ENCODE measurements at regions not wholly inside any gene's neighbourhood (a gene's known extent, or its start where the extent isn't known, plus 50 kb on each side); places are given as distances from the start of the nearest gene placed in this dataset.

DNA sequence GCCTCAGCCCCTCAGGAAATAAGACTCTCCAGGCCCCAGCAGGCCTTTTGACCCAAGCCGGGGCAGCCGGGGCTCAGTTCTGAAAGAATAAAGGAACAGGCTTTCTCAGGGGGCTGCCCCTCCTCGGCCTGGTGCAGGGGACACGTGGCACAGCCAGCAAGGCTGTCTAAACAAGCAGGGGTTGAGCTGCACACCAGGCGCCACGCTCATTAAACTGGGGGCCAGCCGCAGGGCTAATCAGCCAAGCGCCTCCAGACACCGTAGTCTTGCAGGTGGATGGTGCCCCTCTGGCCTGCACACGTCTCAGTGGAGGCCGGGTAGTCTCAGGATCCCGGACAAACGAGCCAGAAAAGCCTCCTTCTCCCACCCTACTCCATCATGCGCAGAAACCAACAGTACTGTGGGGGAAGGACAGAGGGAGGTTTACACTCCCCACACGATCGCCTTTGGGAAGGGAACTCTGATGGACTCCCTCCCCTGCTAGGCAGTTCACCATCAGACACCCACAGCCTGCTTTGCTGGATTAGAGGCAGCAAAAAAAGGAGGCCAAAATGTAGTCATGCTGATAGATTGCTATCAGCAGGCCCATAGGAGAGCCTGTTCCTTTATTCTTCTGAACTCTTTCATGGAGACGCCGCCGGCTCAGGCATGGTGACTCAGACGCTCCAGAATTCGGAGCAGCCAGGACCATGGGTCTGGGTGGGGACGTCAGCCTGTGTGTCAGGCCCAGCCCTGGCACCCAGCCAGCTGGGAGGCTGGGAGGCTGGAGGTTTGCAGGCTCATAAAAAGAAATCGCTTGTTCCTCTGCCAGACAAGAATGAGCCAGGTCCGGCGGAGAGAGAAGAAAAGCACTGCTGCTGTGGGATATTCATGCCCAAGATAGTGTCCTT is 342.4 kb downstream of the BCOR start:
- DNase-seq, result peak; percentile 60 to 76

DNA sequence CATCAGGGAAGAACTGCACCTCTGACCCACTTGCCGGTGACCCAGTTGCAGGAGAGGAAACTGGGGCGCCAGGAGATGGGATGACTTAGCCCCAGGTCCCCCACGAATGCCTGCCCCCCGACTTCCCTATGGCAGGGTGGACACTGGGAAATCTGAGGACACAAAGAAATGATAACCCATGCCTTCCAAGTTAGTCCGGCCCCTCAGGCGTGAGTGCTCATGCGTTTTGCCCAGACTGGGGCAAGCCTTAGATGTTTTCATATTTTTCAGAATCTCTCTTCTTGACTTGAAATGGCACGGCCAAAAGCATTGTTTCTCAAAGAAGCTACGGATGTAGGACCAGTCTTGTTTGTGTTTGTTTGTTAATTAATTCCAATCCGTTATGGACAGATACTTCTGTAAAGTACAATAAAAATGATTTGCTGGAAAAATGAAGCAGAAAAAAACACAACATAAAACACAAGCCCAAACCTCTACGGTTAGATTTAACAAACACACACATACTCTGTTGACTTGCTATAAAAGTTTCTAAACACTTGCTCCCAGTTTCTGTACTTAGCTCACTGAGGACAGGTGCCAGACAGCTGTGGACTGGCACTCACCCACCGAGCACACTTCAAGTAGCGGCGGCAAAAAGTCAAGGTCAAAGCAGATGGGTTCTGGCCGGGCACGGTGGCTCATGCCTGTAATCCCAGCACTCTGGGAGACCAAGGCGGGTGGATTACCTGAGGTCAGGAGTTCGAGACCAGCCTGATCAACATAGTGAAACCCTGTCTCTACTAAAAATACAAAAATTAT is 341.5 kb downstream of the BCOR start:
- peak in 1 of 2 experiments; percentile 4 for DNase-seq

DNA sequence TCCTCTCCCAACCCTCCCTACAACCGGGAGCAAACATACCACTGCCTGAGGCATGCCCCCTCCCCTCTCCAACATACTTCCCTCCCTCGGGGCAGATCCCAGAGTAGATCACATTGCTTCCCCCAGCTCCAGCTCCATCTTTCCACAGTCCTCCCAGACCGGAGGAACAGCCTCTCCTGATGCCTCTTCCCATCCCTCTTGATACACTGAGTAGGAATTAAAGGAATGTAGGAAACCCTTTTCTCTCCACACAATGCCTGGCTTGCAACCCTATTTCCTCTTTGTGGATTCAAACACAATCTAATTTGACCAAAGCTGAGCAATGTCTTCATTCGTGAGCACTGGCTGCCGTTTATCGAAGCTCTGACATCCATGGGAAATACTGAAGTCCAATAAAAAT is 339.8 kb downstream of the BCOR start:
- DNase-seq, result no peak

DNA sequence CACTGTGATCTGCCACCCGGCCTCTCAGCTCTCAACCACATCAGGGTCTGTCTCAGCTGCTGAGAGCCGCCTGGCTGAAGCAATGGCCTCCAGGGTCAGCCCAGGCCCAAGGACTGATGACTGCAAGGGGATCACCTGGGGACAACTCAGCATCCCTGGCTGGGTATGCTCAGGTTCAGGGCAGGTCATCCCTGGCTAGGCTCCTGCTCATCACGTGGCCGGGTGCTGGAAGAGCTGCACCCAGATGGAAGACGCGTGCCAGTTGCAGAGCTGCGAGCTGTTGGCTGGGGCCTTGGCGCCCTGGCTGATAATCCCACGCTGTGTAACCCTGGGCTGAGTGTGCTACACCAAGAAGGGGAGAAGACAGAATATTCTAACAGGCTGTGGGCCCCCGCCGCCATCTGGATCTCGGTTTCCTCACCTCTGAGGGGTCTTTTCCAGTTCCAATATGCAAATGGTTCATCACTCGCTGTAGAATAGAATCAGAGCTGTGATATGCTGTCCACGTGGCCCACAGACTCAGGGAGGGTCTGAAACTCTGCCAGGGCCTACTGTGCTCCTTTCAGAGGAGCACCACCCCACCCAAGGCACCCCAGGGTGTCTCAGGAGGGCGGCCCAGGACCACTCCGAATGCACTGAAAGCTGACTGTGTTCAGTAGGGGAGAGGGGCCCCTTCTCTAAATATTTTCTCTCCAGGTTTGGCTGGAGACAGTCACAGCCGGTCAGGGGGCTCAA is 338.8 kb downstream of the BCOR start:
- DNase-seq, result no peak

DNA sequence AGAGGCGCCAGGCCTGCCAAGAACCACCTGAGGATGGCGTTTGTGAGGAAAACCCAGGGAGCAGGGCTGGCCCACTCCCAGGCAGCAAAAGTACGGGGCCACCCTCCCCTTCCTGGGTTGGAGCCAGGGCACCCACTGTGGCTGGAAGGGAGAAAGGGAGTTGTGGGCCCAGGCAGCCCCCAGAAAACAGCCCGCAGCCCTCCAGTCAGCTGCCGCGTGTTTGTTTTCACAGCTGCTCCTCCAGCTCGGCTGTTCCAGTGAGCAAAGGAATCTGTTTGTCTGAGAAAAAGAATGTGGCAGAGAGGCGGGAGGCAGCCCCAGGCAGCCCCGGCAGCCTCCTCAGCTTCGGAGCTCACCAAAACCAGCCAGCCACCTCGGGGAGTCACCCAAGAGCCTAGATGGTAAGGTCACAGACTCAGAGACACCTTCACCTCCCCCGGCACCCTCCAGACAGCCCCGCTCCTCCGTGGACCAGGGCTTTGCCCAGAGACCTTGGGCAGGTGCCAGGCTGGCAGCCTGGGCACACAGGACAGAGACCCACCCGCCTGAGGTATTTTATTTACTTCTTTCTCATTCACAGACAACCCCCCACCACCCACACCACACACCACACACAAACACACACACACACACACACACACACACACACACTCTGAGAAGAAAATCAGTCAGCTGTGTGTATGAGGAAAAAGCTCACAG is 338.1 kb downstream of the BCOR start:
- peak in 1 of 2 experiments; percentile 5 for DNase-seq

- DNase-seq, result no peak
Measured at GRCh38 chrX:39760930-39761329, 336.8 kb downstream of the BCOR start.

DNA sequence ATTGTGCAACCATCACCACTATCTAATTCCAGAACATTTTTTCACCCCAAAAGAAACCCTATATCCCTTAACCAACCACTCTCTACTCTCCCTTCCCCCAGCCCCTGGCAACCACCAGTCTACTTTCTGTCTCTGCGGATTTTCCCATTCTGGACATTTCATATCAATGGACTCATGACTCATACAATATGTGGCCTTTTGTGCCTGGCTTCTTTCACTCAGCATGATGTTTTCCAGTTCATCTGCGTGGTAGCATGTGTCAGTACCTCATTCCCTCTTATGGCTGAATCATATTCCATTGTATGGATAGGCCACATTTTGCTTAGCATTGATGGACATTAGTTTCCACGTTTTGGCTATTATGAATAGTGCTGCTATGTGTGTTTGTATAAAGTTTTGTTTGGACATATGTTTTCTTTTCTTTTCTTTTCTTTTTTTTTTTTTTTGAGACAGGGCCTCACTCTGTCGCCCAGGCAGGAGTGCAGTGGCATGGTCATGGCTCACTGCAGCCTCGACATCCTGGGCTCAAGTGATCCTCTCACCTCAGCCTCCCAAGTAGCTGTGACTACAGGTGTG is 335.4 kb downstream of the BCOR start:
- no peak for DNase-seq

DNA sequence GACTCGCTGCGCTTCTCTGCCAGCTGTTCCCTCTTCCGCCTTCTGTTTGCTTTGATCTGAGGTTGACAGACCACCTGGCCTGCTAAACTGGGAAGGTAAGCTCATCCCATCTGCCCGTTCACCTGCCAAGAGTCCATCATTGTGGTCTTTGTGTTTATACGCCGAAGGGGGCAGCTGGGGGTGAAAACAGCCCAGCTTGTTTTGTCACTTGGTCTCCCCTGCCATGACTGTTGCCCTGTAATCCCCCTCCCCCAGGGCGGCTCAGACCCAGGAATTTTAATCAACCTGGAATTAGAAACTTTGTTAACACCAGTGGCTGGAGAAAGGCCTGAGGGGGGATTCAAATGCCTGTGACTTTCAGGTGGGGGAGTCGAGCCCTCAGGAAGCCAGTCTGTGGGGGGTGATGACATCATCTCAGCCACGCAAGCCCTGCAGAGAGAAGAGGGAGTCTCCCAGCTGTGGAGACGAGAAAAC is 333.3 kb downstream of the BCOR start:
- DNase-seq, result peak; percentile 76 to 80

- DNase-seq, result no peak
Measured at GRCh38 chrX:39765327-39765726, 332.4 kb downstream of the BCOR start.

DNA sequence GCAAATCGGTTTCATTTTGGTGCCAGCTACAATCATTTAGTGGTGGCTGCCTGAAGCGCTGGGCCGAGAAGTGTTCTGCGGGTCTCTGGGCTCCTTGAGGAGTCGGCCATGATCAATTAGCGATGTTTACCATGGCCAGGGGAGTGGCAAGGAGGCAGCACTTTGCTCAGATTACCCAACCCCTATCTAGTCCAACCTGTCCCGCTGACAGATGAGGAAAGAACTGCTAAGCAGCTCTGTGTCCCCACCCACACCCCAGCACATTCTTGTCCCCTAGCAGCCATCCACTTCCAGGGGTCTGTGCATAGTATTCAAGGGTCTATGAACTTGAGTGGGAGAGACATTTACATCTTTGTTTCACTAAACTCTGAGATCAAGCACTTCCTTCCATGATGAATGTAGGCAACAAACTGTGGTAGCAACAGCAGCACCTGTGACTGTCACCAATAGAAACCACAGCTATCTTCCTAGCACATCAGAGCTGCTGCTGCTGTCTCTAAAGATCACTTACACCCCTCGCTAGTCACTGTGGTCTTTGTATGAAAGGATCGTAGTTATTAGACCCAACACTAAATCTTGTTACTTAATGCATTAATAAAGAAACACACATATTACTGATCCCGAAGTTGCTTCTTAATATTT is 331.6 kb downstream of the BCOR start:
- no peak for DNase-seq

DNA sequence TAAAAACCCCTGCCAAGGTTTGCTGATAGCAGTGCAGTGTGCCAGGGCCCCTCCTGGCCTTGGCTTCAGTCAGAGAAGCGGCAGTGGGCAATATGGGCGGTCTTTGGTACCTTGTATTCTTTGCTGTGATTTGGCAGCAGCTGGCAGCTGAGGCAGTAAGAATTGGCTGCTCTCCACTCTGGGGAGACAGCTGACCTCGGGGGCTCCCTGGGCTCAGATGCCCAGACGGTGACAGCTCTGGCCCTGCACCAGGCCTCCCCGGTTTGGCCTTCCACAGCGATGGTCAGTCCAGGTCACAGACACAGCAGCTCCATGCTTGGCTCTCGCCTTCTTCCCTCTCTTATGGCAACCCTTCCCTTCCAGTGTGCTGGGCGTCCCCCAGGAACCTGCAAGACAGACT is 330.9 kb downstream of the BCOR start:
- no peak for DNase-seq

DNA sequence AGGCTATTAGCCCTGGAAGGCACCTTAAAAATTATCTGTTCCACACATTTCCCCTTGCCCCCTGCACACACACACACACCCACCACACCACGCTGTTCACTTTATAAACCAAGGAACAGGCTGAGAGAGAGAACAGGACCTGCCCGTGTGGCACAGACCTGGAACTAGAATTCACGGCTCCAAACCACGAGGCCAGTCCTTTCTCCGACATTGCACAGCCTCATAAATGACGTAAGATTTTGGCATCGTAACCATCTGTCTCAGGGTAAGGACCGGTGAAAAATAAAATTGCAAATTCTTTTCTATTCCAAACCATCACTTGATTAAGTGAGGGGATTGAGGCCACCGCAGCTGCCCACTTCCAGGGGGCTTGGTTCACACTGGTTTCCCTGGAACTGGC is 330.3 kb downstream of the BCOR start:
- DNase-seq, result no peak

- no peak for DNase-seq
Measured at GRCh38 chrX:39769748-39770147, 328.0 kb downstream of the BCOR start.

DNA sequence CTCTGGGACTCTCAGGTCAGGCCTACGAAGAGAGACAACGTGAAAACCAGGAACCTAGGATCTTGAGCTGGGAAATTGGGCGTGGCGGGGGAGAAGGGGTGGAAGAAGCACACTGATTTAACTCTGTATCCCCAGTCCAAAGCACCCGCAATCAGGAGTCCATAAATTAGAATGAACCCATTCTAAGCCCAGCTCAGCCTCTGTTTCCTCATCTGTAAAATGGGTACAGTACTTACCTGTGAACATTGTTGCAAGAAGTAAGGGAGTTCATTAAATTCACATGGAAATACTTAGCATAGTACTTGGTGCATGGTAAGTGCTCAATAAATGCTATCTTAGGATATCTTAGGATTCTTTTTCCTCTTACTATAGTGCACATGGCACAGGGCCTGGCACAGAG is 326.7 kb downstream of the BCOR start:
- DNase-seq, result no peak

GRCh38 chrX:39772057-39772832 is 325.5 kb downstream of the BCOR start:
- DNase-seq, result no peak

GRCh38 chrX:39773150-39773549 is 324.6 kb downstream of the BCOR start:
- DNase-seq, result no peak

DNA sequence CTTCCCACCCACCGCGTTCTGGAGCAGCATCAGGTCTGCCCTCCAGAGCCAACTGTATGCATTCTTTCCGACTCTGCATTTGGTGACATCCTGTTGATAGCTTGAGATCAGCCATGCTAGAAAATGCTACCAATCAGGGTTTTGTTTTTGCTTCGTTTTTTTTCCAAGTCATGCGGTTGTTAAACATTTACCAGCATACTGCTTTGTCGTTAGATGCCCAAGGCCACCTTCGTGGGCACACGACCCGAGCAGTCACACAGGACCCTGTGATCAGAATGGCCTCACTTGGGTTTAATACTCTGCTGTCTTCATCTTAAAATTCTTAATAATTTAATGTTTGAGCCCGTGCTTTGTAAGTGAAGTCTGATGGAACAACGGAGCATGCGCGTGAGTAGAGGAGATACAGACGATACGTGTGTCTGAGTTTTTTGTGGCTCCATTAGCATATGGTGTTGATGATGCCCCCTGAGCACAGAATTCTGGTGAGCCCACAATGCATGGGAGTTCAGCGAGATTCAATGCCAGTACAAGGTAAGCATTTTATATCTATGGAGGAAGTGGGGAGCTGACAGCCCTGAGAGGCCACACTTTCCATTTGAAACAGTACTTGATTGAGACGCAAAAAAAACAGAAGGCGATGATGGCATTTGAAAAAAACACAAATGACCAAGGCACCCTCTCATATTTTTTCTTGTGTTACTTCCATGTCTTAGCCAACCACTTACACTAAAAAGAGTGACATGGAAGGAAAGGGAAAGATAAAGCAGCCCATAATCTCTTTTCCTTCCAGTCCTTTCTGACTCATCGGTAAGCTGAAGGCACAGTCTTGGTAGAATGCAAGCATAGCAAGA is 323.6 kb downstream of the BCOR start:
- no peak for DNase-seq

DNA sequence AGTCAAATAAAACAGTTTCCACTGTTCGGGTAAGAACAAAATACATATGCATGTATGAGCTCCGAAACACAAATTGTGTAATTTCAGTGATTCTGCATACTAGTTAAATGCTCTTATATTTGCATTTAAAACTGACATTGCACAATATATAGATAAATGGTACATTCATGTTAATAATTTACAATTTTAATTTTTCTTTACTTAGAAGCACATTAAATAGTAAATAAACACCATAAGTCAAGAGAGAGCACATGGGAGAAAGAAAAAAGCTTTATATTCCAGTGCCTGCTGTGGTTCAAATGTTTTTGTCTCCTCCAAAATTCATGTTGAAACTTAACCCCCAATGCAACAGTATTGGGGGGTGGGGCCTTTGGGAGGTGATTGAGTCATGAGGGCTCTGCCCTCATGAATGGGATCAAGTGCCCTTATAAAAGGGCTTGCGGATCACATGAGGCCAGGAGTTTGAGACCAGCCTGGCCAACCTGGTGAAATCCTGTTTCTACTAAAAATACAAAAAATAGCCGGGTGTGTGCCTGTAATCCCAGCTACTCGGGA is 322.9 kb downstream of the BCOR start:
- DNase-seq, result no peak

GRCh38 chrX:39777623-39778025 is 320.1 kb downstream of the BCOR start:
- no peak for DNase-seq

All from SHP77 (cell line).